ENCODE measurements at regions not wholly inside any gene's neighbourhood (a gene's known extent, or its start where the extent isn't known, plus 50 kb on each side); places are given as distances from the start of the nearest gene placed in this dataset.

DNA sequence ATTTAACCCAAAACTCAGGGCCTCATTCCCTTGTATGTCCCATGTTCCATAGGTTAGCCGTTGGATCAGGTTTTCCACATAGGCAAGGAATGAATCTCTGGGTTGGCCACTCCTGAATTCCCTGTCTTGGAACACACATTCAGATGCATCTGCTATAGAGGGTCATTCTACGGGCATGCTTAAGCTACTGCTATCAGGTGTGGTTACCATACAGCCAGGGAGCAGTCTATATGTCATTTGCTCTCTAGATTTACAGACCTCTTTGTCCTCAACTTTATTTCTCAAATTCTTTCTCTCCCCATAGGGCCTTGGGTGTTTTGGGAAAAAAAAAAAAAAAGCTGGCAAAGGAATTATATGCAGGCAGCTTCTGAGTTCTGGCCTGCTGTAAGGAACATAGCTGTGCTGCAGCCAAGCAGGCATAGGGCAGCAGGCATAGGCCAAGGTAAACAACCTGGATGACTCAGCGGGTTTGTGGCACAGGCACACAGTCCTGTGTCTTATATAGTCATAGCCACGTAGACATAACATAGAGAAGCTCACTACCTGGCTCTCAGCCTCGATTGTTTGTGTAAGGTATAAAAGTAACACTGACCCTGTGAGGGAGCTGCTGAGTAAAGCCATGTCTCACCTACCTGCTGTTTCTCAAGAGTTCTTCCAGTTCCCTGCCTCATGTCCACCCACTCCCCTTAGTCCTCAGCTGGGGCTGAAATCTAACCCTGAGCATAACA, 141.5 kb downstream of the OSTF1 start:
- DNase-seq (ENCODE audit: insufficient read length, low spot score) (no peak), FAIRE-seq (no peak)
- TF ChIP-seq POLR2AphosphoS5 (IDR thresholded peaks at IDR 0.05; ENCODE audit: low read depth, low read length) (no peak), PAX5 (IDR thresholded peaks at IDR 0.05; ENCODE audit: insufficient read depth, low read length, severe bottlenecking) (no peak), POU2F2 (IDR thresholded peaks at IDR 0.05; ENCODE audit: low read depth, low read length) (no peak), SPI1 (IDR thresholded peaks at IDR 0.05; ENCODE audit: low read depth, low read length) (no peak), POLR2A (IDR thresholded peaks at IDR 0.05; ENCODE audit: low read depth, low read length) (no peak), TAF1 (IDR thresholded peaks at IDR 0.05; ENCODE audit: low read depth, low read length) (no peak)

DNA sequence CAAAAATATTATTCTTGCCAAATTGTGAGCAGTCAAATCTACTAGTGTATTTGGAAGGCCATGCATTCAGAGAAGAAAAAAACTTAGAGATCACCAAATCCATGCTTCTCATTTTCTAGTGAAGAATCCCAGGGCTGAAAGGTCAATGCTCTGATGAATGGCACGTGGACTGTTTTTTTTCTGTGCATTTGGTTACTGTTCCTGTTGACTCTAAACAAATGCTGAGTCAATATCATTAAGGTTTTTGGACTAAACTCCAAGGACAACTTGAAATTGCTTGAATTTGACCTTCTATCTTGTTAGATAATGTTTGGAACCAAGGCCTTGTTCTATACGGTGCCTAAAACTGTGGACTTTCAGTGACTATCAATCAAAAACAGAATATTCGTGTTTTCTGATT, 142.2 kb downstream of the OSTF1 start:
- FAIRE-seq = no peak
- TF ChIP-seq POLR2AphosphoS5 (IDR thresholded peaks at IDR 0.05; ENCODE audit: low read depth, low read length) (no peak), TAF1 (IDR thresholded peaks at IDR 0.05; ENCODE audit: low read depth, low read length) (no peak), PAX5 (IDR thresholded peaks at IDR 0.05; ENCODE audit: insufficient read depth, low read length, severe bottlenecking) (no peak), POLR2A (IDR thresholded peaks at IDR 0.05; ENCODE audit: low read depth, low read length) (no peak), SPI1 (IDR thresholded peaks at IDR 0.05; ENCODE audit: low read depth, low read length) (no peak), POU2F2 (IDR thresholded peaks at IDR 0.05; ENCODE audit: low read depth, low read length) (no peak)
- DNase-seq (ENCODE audit: insufficient read length, low spot score) = no peak

DNA sequence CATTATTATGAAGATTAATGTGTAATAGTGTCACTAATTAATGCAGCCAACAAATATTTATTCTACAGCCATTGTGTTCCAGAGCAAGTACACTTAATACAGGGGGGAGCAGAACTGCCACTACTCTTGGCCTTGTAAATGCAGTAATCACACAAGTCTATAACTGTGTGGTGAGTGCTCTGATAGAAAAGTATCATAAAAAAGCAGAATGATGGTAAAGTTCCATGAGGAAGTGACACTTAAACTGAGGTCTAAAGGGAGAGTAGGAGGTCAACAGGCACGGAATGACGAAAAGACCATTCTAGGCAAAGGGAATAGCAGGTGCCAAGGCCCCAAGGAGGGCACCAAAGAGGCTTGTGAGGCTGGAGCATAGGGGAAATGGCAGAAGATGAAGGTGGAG, 142.9 kb downstream of the OSTF1 start:
- FAIRE-seq = no peak
- no peak for DNase-seq (ENCODE audit: insufficient read length, low spot score)
- TF ChIP-seq POLR2A (IDR thresholded peaks at IDR 0.05; ENCODE audit: low read depth, low read length) (no peak), POU2F2 (IDR thresholded peaks at IDR 0.05; ENCODE audit: low read depth, low read length) (no peak), SPI1 (IDR thresholded peaks at IDR 0.05; ENCODE audit: low read depth, low read length) (no peak), TAF1 (IDR thresholded peaks at IDR 0.05; ENCODE audit: low read depth, low read length) (no peak), PAX5 (IDR thresholded peaks at IDR 0.05; ENCODE audit: insufficient read depth, low read length, severe bottlenecking) (no peak), POLR2AphosphoS5 (IDR thresholded peaks at IDR 0.05; ENCODE audit: low read depth, low read length) (no peak)

DNA sequence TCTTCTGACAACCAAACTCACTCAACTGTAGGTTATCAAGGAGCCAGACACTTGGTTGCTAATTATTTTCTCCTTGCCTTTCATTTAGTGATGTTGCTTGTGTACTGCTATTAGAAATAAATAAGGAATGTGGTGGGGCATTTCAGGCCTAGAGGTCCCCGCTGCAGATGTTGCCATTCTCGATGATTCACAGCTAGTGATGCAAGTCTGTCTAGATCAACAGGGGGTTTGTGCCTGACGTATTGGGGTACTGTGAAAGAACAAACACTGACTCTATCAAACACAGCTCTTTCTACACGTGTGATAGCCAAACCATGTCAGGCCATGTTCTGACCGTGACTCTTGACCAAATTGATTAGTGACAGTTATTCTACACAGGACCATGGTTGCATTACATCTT, 144.7 kb downstream of the OSTF1 start:
- no peak for TF ChIP-seq SPI1 (IDR thresholded peaks at IDR 0.05; ENCODE audit: low read depth, low read length)
- TF ChIP-seq TAF1 (IDR thresholded peaks at IDR 0.05; ENCODE audit: low read depth, low read length) = no peak
- no peak for TF ChIP-seq PAX5 (IDR thresholded peaks at IDR 0.05; ENCODE audit: insufficient read depth, low read length, severe bottlenecking)
- no peak for TF ChIP-seq POU2F2 (IDR thresholded peaks at IDR 0.05; ENCODE audit: low read depth, low read length)
- no peak for TF ChIP-seq POLR2AphosphoS5 (IDR thresholded peaks at IDR 0.05; ENCODE audit: low read depth, low read length)
- no peak for TF ChIP-seq POLR2A (IDR thresholded peaks at IDR 0.05; ENCODE audit: low read depth, low read length)
- DNase-seq (ENCODE audit: insufficient read length, low spot score) (no peak), FAIRE-seq (no peak)

DNA sequence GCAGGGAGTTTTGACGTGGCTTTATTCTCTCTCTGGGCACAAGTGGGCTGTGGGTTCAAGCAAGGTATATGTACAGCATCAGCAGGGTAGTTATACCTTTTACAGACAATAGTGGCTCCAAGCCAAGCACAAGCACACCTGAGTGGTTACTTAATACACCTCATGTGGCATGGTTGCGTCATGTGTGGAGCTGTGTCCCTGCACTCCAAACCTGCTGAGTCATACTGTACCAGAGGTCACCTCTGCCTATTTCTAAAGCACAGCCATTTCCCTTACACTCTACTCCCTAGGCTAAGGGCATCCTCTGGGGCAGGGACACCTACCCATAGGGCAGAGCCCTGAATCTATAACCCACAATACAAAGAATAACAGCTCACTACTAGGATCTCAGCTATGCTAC, 147.3 kb downstream of the OSTF1 start:
- TF ChIP-seq TAF1 (IDR thresholded peaks at IDR 0.05; ENCODE audit: low read depth, low read length) (no peak), PAX5 (IDR thresholded peaks at IDR 0.05; ENCODE audit: insufficient read depth, low read length, severe bottlenecking) (no peak), SPI1 (IDR thresholded peaks at IDR 0.05; ENCODE audit: low read depth, low read length) (no peak), POU2F2 (IDR thresholded peaks at IDR 0.05; ENCODE audit: low read depth, low read length) (no peak), POLR2AphosphoS5 (IDR thresholded peaks at IDR 0.05; ENCODE audit: low read depth, low read length) (no peak), POLR2A (IDR thresholded peaks at IDR 0.05; ENCODE audit: low read depth, low read length) (no peak)
- no peak for DNase-seq (ENCODE audit: insufficient read length, low spot score)
- FAIRE-seq = no peak

DNA sequence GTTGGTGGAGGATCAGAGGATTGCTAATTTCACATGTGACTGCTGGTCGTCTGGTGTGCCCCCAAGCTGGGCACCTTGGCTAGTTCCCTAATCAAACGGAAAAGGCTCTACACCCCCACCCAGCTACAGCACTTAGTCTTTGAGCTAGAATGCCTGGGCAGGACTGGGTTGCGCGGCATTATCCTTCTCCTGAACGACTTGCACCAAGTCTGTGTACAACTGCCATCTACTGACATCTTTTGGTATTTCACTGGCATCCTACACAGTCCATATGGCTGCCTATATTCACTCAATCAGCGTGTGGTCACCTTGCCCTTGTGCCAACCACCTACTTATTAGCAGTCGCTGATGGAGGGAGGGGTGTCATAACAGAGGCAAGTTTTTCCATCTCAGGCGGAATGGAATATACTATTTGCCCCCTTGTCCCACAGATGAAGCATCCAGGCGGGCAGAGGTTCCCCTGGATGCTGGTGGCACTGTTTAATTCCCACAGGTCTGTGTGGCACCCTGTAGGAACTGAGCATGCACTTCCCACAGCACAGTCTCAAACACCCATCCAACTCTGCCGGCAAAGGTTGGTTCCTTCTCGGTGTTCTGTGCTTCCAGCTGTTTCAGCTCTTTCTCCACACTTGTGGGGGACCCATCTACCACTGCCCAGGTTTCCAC, 150.1 kb downstream of the OSTF1 start:
- DNase-seq (ENCODE audit: insufficient read length, low spot score) (peak; percentile 18), FAIRE-seq (peak; percentile 88)
- TF ChIP-seq TAF1 (IDR thresholded peaks at IDR 0.05; ENCODE audit: low read depth, low read length) (no peak), POLR2A (IDR thresholded peaks at IDR 0.05; ENCODE audit: low read depth, low read length) (no peak), POLR2AphosphoS5 (IDR thresholded peaks at IDR 0.05; ENCODE audit: low read depth, low read length) (no peak), SPI1 (IDR thresholded peaks at IDR 0.05; ENCODE audit: low read depth, low read length) (no peak), POU2F2 (IDR thresholded peaks at IDR 0.05; ENCODE audit: low read depth, low read length) (no peak), PAX5 (IDR thresholded peaks at IDR 0.05; ENCODE audit: insufficient read depth, low read length, severe bottlenecking) (no peak)

DNA sequence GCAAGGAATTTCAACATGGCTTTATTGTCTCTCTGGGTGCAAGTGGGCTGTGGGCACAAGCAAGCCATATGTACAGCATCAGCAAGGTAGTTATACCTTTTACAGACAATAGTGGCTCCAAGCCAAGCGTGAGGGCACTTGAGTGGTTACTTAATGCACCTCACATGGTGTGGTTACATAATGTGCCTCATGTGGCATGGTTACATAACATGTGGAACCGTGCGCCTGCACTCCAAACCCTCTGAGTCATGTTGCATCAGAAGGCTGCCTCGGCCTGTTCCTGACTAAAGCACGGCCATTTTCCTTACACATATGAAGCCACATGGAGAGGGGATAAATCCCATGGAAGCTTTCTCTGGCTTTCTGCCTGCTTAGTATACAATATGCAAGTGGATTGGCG, 150.9 kb downstream of the OSTF1 start:
- DNase-seq (ENCODE audit: insufficient read length, low spot score) (no peak), FAIRE-seq (no peak)
- TF ChIP-seq PAX5 (IDR thresholded peaks at IDR 0.05; ENCODE audit: insufficient read depth, low read length, severe bottlenecking) (no peak), POLR2AphosphoS5 (IDR thresholded peaks at IDR 0.05; ENCODE audit: low read depth, low read length) (no peak), POU2F2 (IDR thresholded peaks at IDR 0.05; ENCODE audit: low read depth, low read length) (no peak), POLR2A (IDR thresholded peaks at IDR 0.05; ENCODE audit: low read depth, low read length) (no peak), TAF1 (IDR thresholded peaks at IDR 0.05; ENCODE audit: low read depth, low read length) (no peak), SPI1 (IDR thresholded peaks at IDR 0.05; ENCODE audit: low read depth, low read length) (no peak)

DNA sequence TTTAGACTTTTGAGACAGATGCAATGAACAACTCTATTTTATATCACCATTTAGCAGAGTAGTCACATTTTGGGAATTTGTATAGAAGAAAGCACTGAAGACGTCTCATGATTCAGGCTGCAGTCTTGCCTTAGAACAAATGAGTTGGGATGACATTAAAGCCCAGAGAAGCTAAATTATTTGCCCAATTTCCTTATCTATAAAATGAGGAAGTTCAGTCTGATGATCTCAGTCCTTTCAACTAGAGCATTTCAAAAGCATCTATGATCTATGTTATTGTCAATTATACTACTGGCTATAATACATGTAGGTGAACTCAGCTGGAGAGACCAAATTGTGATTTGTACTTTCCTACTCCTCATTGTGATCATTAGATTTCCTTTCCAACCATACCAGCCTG, 154.1 kb downstream of the OSTF1 start:
- no peak for FAIRE-seq
- DNase-seq (ENCODE audit: insufficient read length, low spot score) = no peak
- TF ChIP-seq POLR2A (IDR thresholded peaks at IDR 0.05; ENCODE audit: low read depth, low read length) = no peak
- no peak for TF ChIP-seq TAF1 (IDR thresholded peaks at IDR 0.05; ENCODE audit: low read depth, low read length)

DNA sequence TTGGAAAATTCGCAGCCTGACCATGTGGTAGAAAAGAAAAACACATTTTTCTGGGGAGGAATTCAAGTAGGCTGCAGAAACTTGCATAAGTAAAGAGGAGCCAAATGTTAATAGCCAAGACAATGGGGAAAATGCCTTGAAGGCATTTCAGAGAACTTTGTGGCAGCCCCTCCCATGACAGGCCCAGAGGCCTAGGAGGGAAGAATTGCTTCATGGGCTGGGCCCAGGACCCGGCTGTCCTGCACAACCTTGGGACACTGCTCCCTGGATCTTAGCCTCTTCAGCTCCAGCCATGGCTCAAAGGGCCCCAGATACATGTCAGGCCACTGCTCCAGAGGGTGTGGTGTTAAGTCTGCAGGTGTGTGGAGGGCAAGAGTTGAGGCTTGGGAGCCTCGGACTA, 158.6 kb downstream of the OSTF1 start:
- FAIRE-seq (no peak), DNase-seq (ENCODE audit: insufficient read length, low spot score) (no peak)

More for the DNA sequence above, 158.6 kb downstream of the OSTF1 start:
- TF ChIP-seq POLR2A (IDR thresholded peaks at IDR 0.05; ENCODE audit: low read depth, low read length) = no peak
- no peak for TF ChIP-seq TAF1 (IDR thresholded peaks at IDR 0.05; ENCODE audit: low read depth, low read length)
- TF ChIP-seq POU2F2 (IDR thresholded peaks at IDR 0.05; ENCODE audit: low read depth, low read length) = no peak
- no peak for TF ChIP-seq POLR2AphosphoS5 (IDR thresholded peaks at IDR 0.05; ENCODE audit: low read depth, low read length)
- TF ChIP-seq PAX5 (IDR thresholded peaks at IDR 0.05; ENCODE audit: insufficient read depth, low read length, severe bottlenecking) = no peak
- no peak for TF ChIP-seq SPI1 (IDR thresholded peaks at IDR 0.05; ENCODE audit: low read depth, low read length)

Measured in GM12891 (cell line).